ENCODE measurements at regions not wholly inside any gene's neighbourhood (a gene's known extent, or its start where the extent isn't known, plus 50 kb on each side); places are given as distances from the start of the nearest gene placed in this dataset.

DNA sequence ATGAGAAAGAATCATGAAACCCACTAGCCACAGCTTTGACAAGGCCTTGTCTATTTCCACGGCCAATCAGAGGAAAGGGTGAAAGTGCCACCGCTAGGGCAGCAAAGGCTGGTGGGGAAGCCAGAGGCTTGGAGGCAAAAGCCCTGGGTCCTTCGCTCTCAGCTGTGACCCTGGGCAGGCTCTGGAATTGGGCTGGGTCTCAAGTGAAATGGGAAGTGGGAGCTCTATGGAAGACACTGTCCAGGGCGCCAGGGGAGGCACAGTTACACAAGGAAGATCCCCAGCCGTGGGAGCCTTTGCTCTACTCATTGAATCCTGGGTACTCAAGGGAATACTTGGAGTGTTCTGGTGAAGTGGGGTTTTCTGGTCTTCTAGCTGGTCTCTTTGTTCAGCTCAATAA is 136.2 kb downstream of the ASB7 start:
- no peaks in the 10 kb centered on the region for H3K9me3 ChIP-seq (ENCODE audit: control insufficient read depth in 2 of 2, low read length in 2 of 2)

GRCh38 chr15:100740138-100740537 is 137.7 kb downstream of the ASB7 start:
- H3K4me1 ChIP-seq (ENCODE audit: control insufficient read depth, insufficient read depth, low read length), result no peaks in the 10 kb centered on the region
- H3K4me3 ChIP-seq (ENCODE audit: low read length in 2 of 2), result no peak overlapping the region
- H3K9me3 ChIP-seq (ENCODE audit: control insufficient read depth in 2 of 2, low read length in 2 of 2), result no peaks in the 10 kb centered on the region
- no peak overlapping the region for H3K9ac ChIP-seq (ENCODE audit: low read length in 2 of 2)
- H3K27me3 ChIP-seq (ENCODE audit: control insufficient read depth in 1 of 2, insufficient read depth in 2 of 2, low read length in 2 of 2), result no peaks in the 10 kb centered on the region
- no peaks in the 10 kb centered on the region for H3K36me3 ChIP-seq (ENCODE audit: control insufficient read depth in 2 of 2, insufficient read depth in 2 of 2, low read length in 2 of 2)
- no peak overlapping the region for H3K27ac ChIP-seq (ENCODE audit: low read length)

More for the DNA sequence above, 136.2 kb downstream of the ASB7 start:
- H3K27ac ChIP-seq (ENCODE audit: low read length), result no peak overlapping the region
- H3K9ac ChIP-seq (ENCODE audit: low read length in 2 of 2), result no peak overlapping the region
- H3K4me3 ChIP-seq (ENCODE audit: low read length in 2 of 2), result no peak overlapping the region
- H3K36me3 ChIP-seq (ENCODE audit: control insufficient read depth in 2 of 2, insufficient read depth in 2 of 2, low read length in 2 of 2), result no peaks in the 10 kb centered on the region
- no peaks in the 10 kb centered on the region for H3K4me1 ChIP-seq (ENCODE audit: control insufficient read depth, insufficient read depth, low read length)
- no peaks in the 10 kb centered on the region for H3K27me3 ChIP-seq (ENCODE audit: control insufficient read depth in 1 of 2, insufficient read depth in 2 of 2, low read length in 2 of 2)

- Histone ChIP-seq H3K9me3 (ENCODE audit: control insufficient read depth in 2 of 2, low read length in 2 of 2) (peaks cover 2 to 4% of the 10 kb centered on the region in 2 donors), H3K4me3 (ENCODE audit: low read length in 2 of 2) (no peak overlapping the region), H3K27me3 (ENCODE audit: control insufficient read depth in 1 of 2, insufficient read depth in 2 of 2, low read length in 2 of 2) (no peaks in the 10 kb centered on the region), H3K27ac (ENCODE audit: low read length) (no peak overlapping the region), H3K9ac (ENCODE audit: low read length in 2 of 2) (no peak overlapping the region), H3K4me1 (ENCODE audit: control insufficient read depth, insufficient read depth, low read length) (no peaks in the 10 kb centered on the region), H3K36me3 (ENCODE audit: control insufficient read depth in 2 of 2, insufficient read depth in 2 of 2, low read length in 2 of 2) (no peaks in the 10 kb centered on the region)
Measured at GRCh38 chr15:100751585-100751984, 128.0 kb upstream of the ALDH1A3 start.

GRCh38 chr15:100753503-100753902 is 126.1 kb upstream of the ALDH1A3 start:
- H3K36me3 ChIP-seq (ENCODE audit: control insufficient read depth in 2 of 2, insufficient read depth in 2 of 2, low read length in 2 of 2), result no peaks in the 10 kb centered on the region
- H3K9me3 ChIP-seq (ENCODE audit: control insufficient read depth in 2 of 2, low read length in 2 of 2), result peaks cover 0 to 3% of the 10 kb centered on the region in 2 donors

GRCh38 chr15:100757661-100758060 is 122.0 kb upstream of the ALDH1A3 start:
- Histone ChIP-seq H3K4me3 (ENCODE audit: low read length in 2 of 2) (no peak overlapping the region), H3K4me1 (ENCODE audit: control insufficient read depth, insufficient read depth, low read length) (no peaks in the 10 kb centered on the region), H3K27me3 (ENCODE audit: control insufficient read depth in 1 of 2, insufficient read depth in 2 of 2, low read length in 2 of 2) (no peaks in the 10 kb centered on the region), H3K27ac (ENCODE audit: low read length) (no peak overlapping the region), H3K9me3 (ENCODE audit: control insufficient read depth in 2 of 2, low read length in 2 of 2) (no peaks in the 10 kb centered on the region), H3K9ac (ENCODE audit: low read length in 2 of 2) (no peak overlapping the region), H3K36me3 (ENCODE audit: control insufficient read depth in 2 of 2, insufficient read depth in 2 of 2, low read length in 2 of 2) (no peaks in the 10 kb centered on the region)

More at GRCh38 chr15:100753503-100753902, 126.1 kb upstream of the ALDH1A3 start:
- Histone ChIP-seq H3K9ac (ENCODE audit: low read length in 2 of 2) (no peak overlapping the region), H3K27me3 (ENCODE audit: control insufficient read depth in 1 of 2, insufficient read depth in 2 of 2, low read length in 2 of 2) (no peaks in the 10 kb centered on the region), H3K4me3 (ENCODE audit: low read length in 2 of 2) (no peak overlapping the region), H3K27ac (ENCODE audit: low read length) (no peak overlapping the region), H3K4me1 (ENCODE audit: control insufficient read depth, insufficient read depth, low read length) (no peaks in the 10 kb centered on the region)

- Histone ChIP-seq H3K4me3 (ENCODE audit: low read length in 2 of 2) (no peak overlapping the region), H3K9ac (ENCODE audit: low read length in 2 of 2) (no peak overlapping the region), H3K9me3 (ENCODE audit: control insufficient read depth in 2 of 2, low read length in 2 of 2) (no peaks in the 10 kb centered on the region), H3K36me3 (ENCODE audit: control insufficient read depth in 2 of 2, insufficient read depth in 2 of 2, low read length in 2 of 2) (no peaks in the 10 kb centered on the region), H3K4me1 (ENCODE audit: control insufficient read depth, insufficient read depth, low read length) (no peaks in the 10 kb centered on the region), H3K27me3 (ENCODE audit: control insufficient read depth in 1 of 2, insufficient read depth in 2 of 2, low read length in 2 of 2) (no peaks in the 10 kb centered on the region), H3K27ac (ENCODE audit: low read length) (no peak overlapping the region)
Measured at GRCh38 chr15:100758555-100758954, 121.1 kb upstream of the ALDH1A3 start.

GRCh38 chr15:100759106-100759505 is 120.5 kb upstream of the ALDH1A3 start:
- H3K9ac ChIP-seq (ENCODE audit: low read length in 2 of 2), result no peak overlapping the region
- H3K9me3 ChIP-seq (ENCODE audit: control insufficient read depth in 2 of 2, low read length in 2 of 2), result no peaks in the 10 kb centered on the region
- H3K36me3 ChIP-seq (ENCODE audit: control insufficient read depth in 2 of 2, insufficient read depth in 2 of 2, low read length in 2 of 2), result no peaks in the 10 kb centered on the region
- no peaks in the 10 kb centered on the region for H3K4me1 ChIP-seq (ENCODE audit: control insufficient read depth, insufficient read depth, low read length)
- H3K27ac ChIP-seq (ENCODE audit: low read length), result no peak overlapping the region
- H3K27me3 ChIP-seq (ENCODE audit: control insufficient read depth in 1 of 2, insufficient read depth in 2 of 2, low read length in 2 of 2), result no peaks in the 10 kb centered on the region
- H3K4me3 ChIP-seq (ENCODE audit: low read length in 2 of 2), result no peak overlapping the region

DNA sequence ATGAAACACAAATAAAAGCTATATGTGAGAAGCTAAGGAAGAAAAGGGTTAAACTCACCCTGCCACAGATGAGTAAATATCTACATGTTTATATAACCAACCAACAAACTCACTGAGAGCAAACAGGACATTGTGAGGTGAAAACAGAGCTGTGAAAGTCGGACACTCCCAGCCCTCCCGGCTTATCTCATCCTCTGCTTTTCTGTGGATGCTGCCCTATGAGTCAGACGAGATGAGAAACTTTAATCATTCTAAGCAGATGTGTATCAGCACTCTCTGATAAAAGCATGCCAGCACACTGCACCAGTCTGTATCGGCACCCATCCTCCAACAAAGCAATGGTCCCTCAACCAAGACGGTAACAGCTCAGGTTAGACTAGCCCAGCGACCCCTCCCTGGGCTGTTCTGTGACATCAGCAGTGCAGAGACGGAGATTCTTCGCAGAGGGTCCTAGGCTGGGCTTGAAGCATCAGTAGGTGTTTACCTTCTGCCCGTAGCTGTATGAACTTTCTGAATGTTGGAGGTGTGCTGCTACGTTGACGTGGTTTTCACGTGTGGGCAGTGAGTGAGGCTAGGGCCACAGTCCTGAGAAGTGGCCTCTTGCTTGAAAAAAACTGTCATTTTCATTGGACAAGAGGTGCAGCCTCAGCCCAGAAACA is 119.8 kb upstream of the ALDH1A3 start:
- no peak overlapping the region for H3K4me3 ChIP-seq (ENCODE audit: low read length in 2 of 2)
- no peaks in the 10 kb centered on the region for H3K4me1 ChIP-seq (ENCODE audit: control insufficient read depth, insufficient read depth, low read length)
- no peaks in the 10 kb centered on the region for H3K9me3 ChIP-seq (ENCODE audit: control insufficient read depth in 2 of 2, low read length in 2 of 2)
- no peak overlapping the region for H3K27ac ChIP-seq (ENCODE audit: low read length)
- no peaks in the 10 kb centered on the region for H3K27me3 ChIP-seq (ENCODE audit: control insufficient read depth in 1 of 2, insufficient read depth in 2 of 2, low read length in 2 of 2)
- no peaks in the 10 kb centered on the region for H3K36me3 ChIP-seq (ENCODE audit: control insufficient read depth in 2 of 2, insufficient read depth in 2 of 2, low read length in 2 of 2)
- H3K9ac ChIP-seq (ENCODE audit: low read length in 2 of 2), result no peak overlapping the region

DNA sequence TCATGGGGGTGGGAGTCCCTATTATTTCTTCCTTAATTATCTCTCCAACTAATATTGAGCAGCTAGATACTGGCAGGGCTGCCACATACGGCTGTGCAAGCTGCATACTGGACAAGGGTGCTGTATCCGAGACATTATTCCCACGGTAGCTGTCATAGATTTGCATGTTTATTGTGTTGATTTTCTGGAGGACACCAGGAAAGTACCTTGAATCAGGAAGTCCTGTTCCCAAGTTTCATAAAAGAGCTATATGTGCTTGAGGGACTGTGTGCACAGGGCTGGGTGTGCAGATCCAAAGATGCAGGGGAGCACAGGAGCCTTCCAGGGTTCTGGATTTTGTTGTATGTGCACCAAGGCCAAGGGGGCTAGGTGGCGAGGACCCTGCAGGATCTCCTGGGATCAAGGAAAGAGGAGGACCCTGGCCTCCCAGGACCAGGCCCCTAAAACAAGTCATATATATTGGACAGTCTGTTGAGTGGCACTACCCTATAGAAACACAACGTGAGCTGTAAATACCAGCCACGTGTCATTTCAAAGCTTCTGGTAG is 119.2 kb upstream of the ALDH1A3 start:
- Histone ChIP-seq H3K9me3 (ENCODE audit: control insufficient read depth in 2 of 2, low read length in 2 of 2) (no peaks in the 10 kb centered on the region), H3K36me3 (ENCODE audit: control insufficient read depth in 2 of 2, insufficient read depth in 2 of 2, low read length in 2 of 2) (no peaks in the 10 kb centered on the region), H3K27me3 (ENCODE audit: control insufficient read depth in 1 of 2, insufficient read depth in 2 of 2, low read length in 2 of 2) (no peaks in the 10 kb centered on the region), H3K9ac (ENCODE audit: low read length in 2 of 2) (no peak overlapping the region), H3K4me1 (ENCODE audit: control insufficient read depth, insufficient read depth, low read length) (no peaks in the 10 kb centered on the region), H3K27ac (ENCODE audit: low read length) (no peak overlapping the region), H3K4me3 (ENCODE audit: low read length in 2 of 2) (no peak overlapping the region)

- no peak overlapping the region for H3K27ac ChIP-seq (ENCODE audit: low read length)
- H3K36me3 ChIP-seq (ENCODE audit: control insufficient read depth in 2 of 2, insufficient read depth in 2 of 2, low read length in 2 of 2), result no peaks in the 10 kb centered on the region
- H3K27me3 ChIP-seq (ENCODE audit: control insufficient read depth in 1 of 2, insufficient read depth in 2 of 2, low read length in 2 of 2), result no peaks in the 10 kb centered on the region
- no peaks in the 10 kb centered on the region for H3K4me1 ChIP-seq (ENCODE audit: control insufficient read depth, insufficient read depth, low read length)
- H3K4me3 ChIP-seq (ENCODE audit: low read length in 2 of 2), result no peak overlapping the region
- no peak overlapping the region for H3K9ac ChIP-seq (ENCODE audit: low read length in 2 of 2)
- H3K9me3 ChIP-seq (ENCODE audit: control insufficient read depth in 2 of 2, low read length in 2 of 2), result no peaks in the 10 kb centered on the region
Measured at GRCh38 chr15:100761290-100761935, 118.2 kb upstream of the ALDH1A3 start.

GRCh38 chr15:100762289-100762688 is 117.3 kb upstream of the ALDH1A3 start:
- no peak overlapping the region for H3K9ac ChIP-seq (ENCODE audit: low read length in 2 of 2)
- H3K9me3 ChIP-seq (ENCODE audit: control insufficient read depth in 2 of 2, low read length in 2 of 2), result no peaks in the 10 kb centered on the region
- no peaks in the 10 kb centered on the region for H3K4me1 ChIP-seq (ENCODE audit: control insufficient read depth, insufficient read depth, low read length)
- H3K27ac ChIP-seq (ENCODE audit: low read length), result no peak overlapping the region
- no peaks in the 10 kb centered on the region for H3K27me3 ChIP-seq (ENCODE audit: control insufficient read depth in 1 of 2, insufficient read depth in 2 of 2, low read length in 2 of 2)
- H3K4me3 ChIP-seq (ENCODE audit: low read length in 2 of 2), result no peak overlapping the region
- no peaks in the 10 kb centered on the region for H3K36me3 ChIP-seq (ENCODE audit: control insufficient read depth in 2 of 2, insufficient read depth in 2 of 2, low read length in 2 of 2)
